IPS DF 6.9 (cell line): ENCODE measurements at regions not wholly inside any gene's neighbourhood (a gene's known extent, or its start where the extent isn't known, plus 50 kb on each side); places are given as distances from the start of the nearest gene placed in this dataset.

Source experiments
- DNase-seq: peaks from one replicate; pipeline ENCODE4 v3.0.0-alpha.2; 2013; ENCODE audit warnings: low read depth, low spot score
- H3K27ac ChIP-seq: one replicate; pipeline ENCODE4 v1.5.1; 2013; ENCODE audit warnings: low read length, control low read depth
- H3K27me3 ChIP-seq: 2 replicates; pipeline ENCODE4 v1.6.1; 2013; ENCODE audit warnings: mild to moderate bottlenecking, low read length; ENCODE audit not compliant: control insufficient read depth, insufficient read depth
- H3K36me3 ChIP-seq: 2 replicates; pipeline ENCODE4 v1.6.1; 2013; ENCODE audit warnings: low read length; ENCODE audit not compliant: control insufficient read depth, insufficient read depth
- H3K4me1 ChIP-seq: 2 replicates; pipeline ENCODE4 v1.6.1; 2013; ENCODE audit warnings: low read length; ENCODE audit not compliant: control insufficient read depth, insufficient read depth
- H3K4me3 ChIP-seq: 2 replicates; pipeline ENCODE4 v1.5.1; 2013; ENCODE audit warnings: mild to moderate bottlenecking, low read length
- H3K9me3 ChIP-seq: 2 replicates; pipeline ENCODE4 v1.6.1; 2013; ENCODE audit warnings: low read length, inconsistent platforms; ENCODE audit not compliant: control insufficient read depth, insufficient read depth
- WGBS: extraction: QIAGEN DNeasy Blood & Tissue Kit; methylation state at CpG from one replicate; pipeline ENCODE4 v1.1.7; 2013; ENCODE audit warnings: mixed read lengths, missing lambda C conversion rate; ENCODE audit not compliant: insufficient read length, insufficient coverage; 5-methylcytosine and 5-hydroxymethylcytosine counted together

DNA sequence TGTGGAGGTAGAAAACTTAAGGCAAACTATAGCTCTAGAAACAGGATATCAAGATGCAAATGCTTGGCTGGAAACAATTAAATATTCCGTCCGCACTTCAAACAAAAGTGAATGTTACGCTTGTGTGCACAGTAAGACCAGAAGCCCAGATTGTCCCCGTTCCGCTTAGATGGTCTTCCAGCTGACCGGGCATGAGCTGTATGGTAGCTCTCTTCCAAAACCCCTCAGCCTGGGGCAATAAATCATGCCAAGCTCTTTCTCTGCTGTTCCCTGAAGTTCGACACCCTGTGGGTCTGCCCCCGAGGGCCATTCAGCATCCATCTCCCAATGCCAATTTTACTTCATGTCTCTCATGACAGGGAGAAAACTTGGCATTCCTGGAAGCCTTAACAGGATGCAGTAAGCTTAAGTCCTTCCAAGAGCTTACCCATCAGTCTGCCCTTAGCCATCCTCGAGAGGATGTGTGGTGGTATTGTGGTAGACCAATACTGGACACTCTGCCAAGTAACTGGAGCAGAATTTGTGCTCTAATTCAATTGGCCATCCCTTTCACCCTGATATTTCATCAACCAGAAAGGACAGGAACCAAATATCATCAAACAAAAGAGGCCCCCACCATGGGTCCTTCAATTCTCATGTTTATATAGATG is 70.7 kb upstream of the RANBP6 start:
- DNase-seq: no peak
- WGBS: no CpG with 5 or more reads among the region's 9 CpGs
- H3K9me3 ChIP-seq: no peaks in the 10 kb centered on the region

DNA sequence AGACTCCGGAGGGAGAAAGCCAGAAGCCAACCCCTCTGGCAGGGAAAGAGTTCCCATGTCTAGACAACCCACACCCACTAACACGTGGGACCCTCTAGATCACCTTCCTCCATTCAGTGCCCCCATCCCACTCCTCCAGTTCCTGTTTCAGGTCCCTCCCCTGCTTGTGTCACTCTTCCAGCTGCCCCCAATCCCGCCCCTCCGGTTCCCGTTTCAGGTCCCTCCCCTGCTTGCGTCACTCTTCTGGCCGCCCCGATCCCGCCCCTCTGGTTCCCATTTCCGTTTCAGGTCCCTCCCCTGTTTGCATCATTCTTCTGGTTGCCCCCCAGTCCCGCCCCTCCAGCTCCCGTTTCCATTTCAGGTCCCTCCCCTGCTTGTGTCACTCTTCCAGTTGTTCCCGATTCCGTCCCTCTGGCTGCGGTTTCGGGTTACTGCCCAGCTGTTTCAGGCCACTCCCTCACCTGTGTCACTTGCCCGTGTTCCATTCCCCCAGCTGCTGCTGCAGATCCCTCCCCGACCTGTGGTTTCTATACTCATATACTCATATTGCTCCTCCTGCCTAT is 64.8 kb upstream of the RANBP6 start:
- no CpG with 5 or more reads among the region's 18 CpGs for WGBS

More for the DNA sequence above, 70.7 kb upstream of the RANBP6 start:
- H3K27ac ChIP-seq: no peak overlapping the region
- H3K36me3 ChIP-seq: no peaks in the 10 kb centered on the region
- no peaks in the 10 kb centered on the region for H3K27me3 ChIP-seq
- H3K4me3 ChIP-seq: no peak overlapping the region
- no peaks in the 10 kb centered on the region for H3K4me1 ChIP-seq

DNA sequence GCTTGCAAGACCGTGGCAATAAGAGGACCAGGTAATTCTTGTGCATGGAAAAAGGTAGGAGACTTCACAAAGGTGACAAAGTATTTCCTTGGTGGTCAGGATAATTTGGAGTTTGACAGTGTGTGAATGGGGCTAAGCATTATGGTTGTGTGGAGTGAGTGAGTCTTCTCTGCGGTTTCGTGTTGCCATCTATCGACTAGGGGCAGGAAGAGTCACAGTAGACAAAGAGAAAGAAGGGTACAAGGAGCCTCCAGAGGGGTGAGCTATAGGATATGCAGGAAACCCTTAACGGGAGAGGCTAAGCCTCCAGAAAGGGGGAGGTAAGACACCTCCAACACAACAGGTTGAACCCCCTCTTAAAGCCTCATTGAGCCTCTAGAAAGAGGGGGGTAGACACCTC is 64.0 kb upstream of the RANBP6 start:
- Histone ChIP-seq H3K27ac (no peak overlapping the region), H3K4me1 (peaks cover 4% of the 10 kb centered on the region; the same call in 1 of the 2 replicates), H3K9me3 (no peaks in the 10 kb centered on the region), H3K36me3 (no peaks in the 10 kb centered on the region), H3K4me3 (no peak overlapping the region), H3K27me3 (no peaks in the 10 kb centered on the region)
- DNase-seq: no peak
- no CpG with 5 or more reads among the region's 5 CpGs for WGBS

More for the DNA sequence above, 64.8 kb upstream of the RANBP6 start:
- H3K9me3 ChIP-seq: no peaks in the 10 kb centered on the region
- peaks cover 4% of the 10 kb centered on the region; the same call in 1 of the 2 replicates for H3K4me1 ChIP-seq
- H3K4me3 ChIP-seq: no peak overlapping the region
- no peaks in the 10 kb centered on the region for H3K36me3 ChIP-seq
- no peaks in the 10 kb centered on the region for H3K27me3 ChIP-seq
- peak; percentile 93 for DNase-seq
- no peak overlapping the region for H3K27ac ChIP-seq

- 100% methylated on average over 1 of the region's 5 CpGs for WGBS
Measured at GRCh38 chr9:6078382-6079105, 63.1 kb upstream of the RANBP6 start.

DNA sequence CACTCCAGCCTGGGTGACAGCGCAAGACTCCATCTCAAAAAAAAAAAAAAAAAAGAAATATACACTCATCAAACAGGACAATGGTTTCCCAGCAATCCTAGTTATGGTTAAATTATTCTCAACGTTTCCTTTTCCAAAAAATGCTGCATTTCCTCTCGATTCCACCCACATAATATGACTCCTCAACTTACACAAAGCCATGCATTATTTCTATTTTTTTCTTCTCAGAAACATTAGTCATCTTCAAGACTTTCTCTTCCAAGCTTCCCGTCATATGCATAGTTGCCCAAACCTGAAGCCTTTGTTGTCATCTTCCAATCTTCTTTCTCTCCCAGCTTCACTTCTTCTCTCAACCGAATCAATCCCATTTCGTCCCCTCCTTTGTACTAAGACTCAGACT is 61.4 kb upstream of the RANBP6 start:
- DNase-seq: no peak
- peaks cover 4% of the 10 kb centered on the region; the same call in 1 of the 2 replicates for H3K4me1 ChIP-seq
- H3K4me3 ChIP-seq: no peak overlapping the region
- no peaks in the 10 kb centered on the region for H3K9me3 ChIP-seq
- no peaks in the 10 kb centered on the region for H3K27me3 ChIP-seq
- WGBS: 100% methylated on average over 4 of the region's 6 CpGs
- H3K27ac ChIP-seq: no peak overlapping the region
- H3K36me3 ChIP-seq: no peaks in the 10 kb centered on the region

More at GRCh38 chr9:6078382-6079105, 63.1 kb upstream of the RANBP6 start:
- H3K27ac ChIP-seq: no peak overlapping the region
- no peak for DNase-seq
- H3K9me3 ChIP-seq: no peaks in the 10 kb centered on the region
- peaks cover 4% of the 10 kb centered on the region; the same call in 1 of the 2 replicates for H3K4me1 ChIP-seq
- no peak overlapping the region for H3K4me3 ChIP-seq
- H3K27me3 ChIP-seq: no peaks in the 10 kb centered on the region
- no peaks in the 10 kb centered on the region for H3K36me3 ChIP-seq

DNA sequence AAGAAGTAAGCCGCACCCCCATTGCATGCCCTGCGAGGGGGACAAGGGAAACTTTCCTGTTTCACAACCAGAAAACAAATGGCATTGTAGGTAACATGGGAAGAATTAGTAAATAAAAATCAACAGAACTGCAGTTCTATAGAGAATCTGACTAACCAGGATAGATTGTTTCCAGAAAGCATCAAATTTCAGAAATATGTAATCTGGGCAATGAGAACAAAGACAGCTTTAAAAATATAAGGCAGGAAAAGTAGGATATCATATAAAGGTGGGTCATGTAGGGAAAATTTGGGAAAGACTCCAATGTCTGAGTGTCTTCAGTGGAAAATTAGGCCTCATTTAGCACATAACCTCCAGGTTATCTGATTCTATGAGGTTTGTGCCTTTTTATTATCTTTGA is 58.3 kb upstream of the RANBP6 start:
- H3K9me3 ChIP-seq: no peaks in the 10 kb centered on the region
- no peak overlapping the region for H3K27ac ChIP-seq
- no peak for DNase-seq
- no CpG with 5 or more reads among the region's 2 CpGs for WGBS
- H3K4me3 ChIP-seq: no peak overlapping the region
- no peaks in the 10 kb centered on the region for H3K36me3 ChIP-seq
- H3K27me3 ChIP-seq: no peaks in the 10 kb centered on the region
- H3K4me1 ChIP-seq: no peaks in the 10 kb centered on the region

DNA sequence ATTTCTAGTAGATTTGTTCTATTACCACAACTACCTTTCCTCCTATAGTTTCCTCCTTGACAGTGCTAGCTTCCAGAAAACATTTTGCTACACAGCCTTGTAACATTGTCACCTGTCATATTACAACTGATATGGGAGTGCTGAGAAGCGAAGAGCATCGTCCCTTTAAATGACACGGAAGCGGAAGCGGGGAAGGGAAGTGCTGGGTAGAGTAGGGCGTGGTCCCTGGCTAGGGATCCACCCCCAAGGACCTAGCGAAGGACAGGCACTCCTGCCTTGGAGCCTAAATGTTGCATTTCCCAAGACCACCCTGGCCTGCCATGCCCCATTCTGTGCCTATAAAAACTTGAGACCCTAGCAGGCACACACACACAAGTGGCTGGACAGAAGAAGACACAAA is 57.4 kb upstream of the RANBP6 start:
- Histone ChIP-seq H3K27me3 (no peaks in the 10 kb centered on the region), H3K4me3 (no peak overlapping the region), H3K9me3 (no peaks in the 10 kb centered on the region), H3K36me3 (no peaks in the 10 kb centered on the region), H3K27ac (no peak overlapping the region), H3K4me1 (no peaks in the 10 kb centered on the region)
- no peak for DNase-seq
- WGBS: no CpG with 5 or more reads among the region's 7 CpGs

- Histone ChIP-seq H3K27me3 (no peaks in the 10 kb centered on the region), H3K36me3 (no peaks in the 10 kb centered on the region), H3K27ac (no peak overlapping the region), H3K4me3 (no peak overlapping the region), H3K9me3 (no peaks in the 10 kb centered on the region), H3K4me1 (no peaks in the 10 kb centered on the region)
- DNase-seq: no peak
Measured at GRCh38 chr9:6072453-6072852, 57.0 kb upstream of the RANBP6 start.

DNA sequence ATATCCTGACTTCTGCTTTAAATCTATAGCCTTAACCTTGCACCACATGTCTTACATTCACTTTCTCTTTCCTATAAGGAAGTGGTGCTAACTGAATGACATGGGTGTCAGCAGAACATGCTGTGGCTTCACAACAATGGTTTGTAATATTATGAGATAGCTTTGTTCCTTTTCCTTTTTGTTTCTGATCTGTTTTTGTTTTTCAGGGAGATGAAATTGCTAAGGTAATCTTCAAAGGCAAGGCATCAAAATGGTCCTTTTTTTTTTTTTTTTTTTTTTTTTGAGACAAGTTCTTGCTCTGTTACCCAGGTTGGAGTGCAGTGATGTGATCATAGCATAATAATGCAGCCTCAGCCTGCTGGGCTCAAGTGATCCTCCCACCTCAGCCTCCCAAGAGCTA is 53.6 kb upstream of the RANBP6 start:
- Histone ChIP-seq H3K27ac (no peak overlapping the region), H3K9me3 (no peaks in the 10 kb centered on the region), H3K27me3 (no peaks in the 10 kb centered on the region), H3K4me3 (no peak overlapping the region), H3K36me3 (no peaks in the 10 kb centered on the region), H3K4me1 (no peaks in the 10 kb centered on the region)
- DNase-seq: no peak

GRCh38 chr9:6067426-6067825 is 52.0 kb upstream of the RANBP6 start:
- no peaks in the 10 kb centered on the region for H3K36me3 ChIP-seq
- no peaks in the 10 kb centered on the region for H3K4me1 ChIP-seq
- no peaks in the 10 kb centered on the region; the same call in 1 of the 2 replicates for H3K9me3 ChIP-seq
- WGBS: no CpG with 5 or more reads among the region's 2 CpGs
- no peak overlapping the region for H3K27ac ChIP-seq
- no peaks in the 10 kb centered on the region for H3K27me3 ChIP-seq
- DNase-seq: no peak
- no peak overlapping the region for H3K4me3 ChIP-seq
